KMS-11 (cell line): ENCODE measurements at regions not wholly inside any gene's neighbourhood (a gene's known extent, or its start where the extent isn't known, plus 50 kb on each side); places are given as distances from the start of the nearest gene placed in this dataset.

Source experiments
- H2AFZ ChIP-seq: fragments of 200-600 bp; sonication (generic); 2 replicates; pipeline ENCODE4 v1.6.1; 2016; ENCODE audit warnings: antibody characterized with exemption, mixed run types, low read depth
- H3K27ac ChIP-seq: fragments of 200-600 bp; sonication (generic); 2 replicates; pipeline ENCODE4 v1.6.1; 2016; ENCODE audit warnings: mild to moderate bottlenecking, mixed run types
- H3K27me3 ChIP-seq: fragments of 200-600 bp; sonication (generic); 2 replicates; pipeline ENCODE4 v1.6.1; 2017; ENCODE audit warnings: mild to moderate bottlenecking, low read depth, mixed run types, moderate library complexity; ENCODE audit not compliant: insufficient read depth
- H3K36me3 ChIP-seq: fragments of 200-600 bp; sonication (generic); 2 replicates; pipeline ENCODE4 v1.6.1; 2017; ENCODE audit warnings: mild to moderate bottlenecking, mixed run types; ENCODE audit not compliant: insufficient read depth
- H3K4me1 ChIP-seq: fragments of 200-600 bp; sonication (generic); 2 replicates; pipeline ENCODE4 v1.6.1; 2016; ENCODE audit warnings: mild to moderate bottlenecking, low read depth, mixed run types; ENCODE audit not compliant: poor library complexity, severe bottlenecking
- H3K4me2 ChIP-seq: fragments of 200-600 bp; sonication (generic); 2 replicates; pipeline ENCODE4 v1.7.0; 2016; ENCODE audit warnings: mild to moderate bottlenecking, mixed run types
- H3K4me3 ChIP-seq: fragments of 200-600 bp; sonication (generic); IDR thresholded peaks from 2 replicates; pipeline ENCODE4 v1.6.1; 2017; ENCODE audit warnings: low read depth, low read length, mixed read lengths; ENCODE audit not compliant: insufficient read depth
- H3K79me2 ChIP-seq: fragments of 200-600 bp; sonication (generic); 2 replicates; pipeline ENCODE4 v1.6.1; 2016; ENCODE audit warnings: low read depth, mixed run types; ENCODE audit not compliant: insufficient read depth
- H3K9ac ChIP-seq: fragments of 200-600 bp; sonication (generic); 2 replicates; pipeline ENCODE4 v1.6.1; 2016; ENCODE audit warnings: mild to moderate bottlenecking, mixed run types
- H4K20me1 ChIP-seq: fragments of 200-600 bp; sonication (generic); 2 replicates; pipeline ENCODE4 v1.6.1; 2016; ENCODE audit warnings: mild to moderate bottlenecking, mixed run types; ENCODE audit not compliant: insufficient read depth
- CTCF ChIP-seq: fragments of 200-600 bp; sonication (generic); conservative IDR thresholded peaks from 2 replicates; pipeline ENCODE4 v1.6.1; 2017; ENCODE audit warnings: low read depth, mild to moderate bottlenecking, antibody characterized with exemption, low read length, moderate library complexity, mixed read lengths

DNA sequence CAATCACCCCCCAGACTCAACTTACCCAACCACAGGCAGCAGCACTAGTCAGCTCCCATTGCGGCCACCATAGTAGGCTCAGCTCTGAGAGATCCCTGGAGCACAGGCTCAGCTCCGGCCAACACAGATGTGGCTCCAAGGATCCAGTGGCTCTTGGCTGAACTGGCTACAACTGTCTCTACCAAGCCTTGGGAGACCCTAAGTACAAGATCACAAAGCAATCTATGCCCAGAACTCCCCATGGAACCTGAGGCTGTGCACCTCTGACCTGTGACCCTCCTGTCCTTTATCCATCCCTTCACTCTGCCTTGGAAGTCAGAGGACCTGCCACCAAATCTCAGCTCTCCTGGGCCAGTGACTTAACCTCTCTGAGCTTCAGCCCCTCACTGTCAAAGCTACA, 61.8 kb upstream of the GJB5 start:
- H3K36me3 ChIP-seq, result no peaks in the 10 kb centered on the region
- no peak for TF ChIP-seq CTCF

GRCh38 chr1:34694383-34694782, 60.5 kb upstream of the GJB5 start:
- Histone ChIP-seq H3K27ac (no peak overlapping the region), H3K79me2 (no peaks in the 10 kb centered on the region), H3K36me3 (no peaks in the 10 kb centered on the region), H3K27me3 (no peaks in the 10 kb centered on the region; the same call in 1 of the 2 replicates), H3K4me1 (no peaks in the 10 kb centered on the region), H3K4me2 (no peak overlapping the region), H3K9ac (no peak overlapping the region), H3K4me3 (no peak overlapping the region), H4K20me1 (no peaks in the 10 kb centered on the region), H2AFZ (no peak overlapping the region)
- no peak for TF ChIP-seq CTCF

More for the DNA sequence above, 61.8 kb upstream of the GJB5 start:
- no peak overlapping the region for H3K9ac ChIP-seq
- no peaks in the 10 kb centered on the region; the same call in 1 of the 2 replicates for H3K27me3 ChIP-seq
- no peak overlapping the region for H3K4me3 ChIP-seq
- no peak overlapping the region for H3K27ac ChIP-seq
- no peaks in the 10 kb centered on the region for H3K4me1 ChIP-seq
- no peak overlapping the region for H3K4me2 ChIP-seq
- H2AFZ ChIP-seq, result no peak overlapping the region
- H4K20me1 ChIP-seq, result no peaks in the 10 kb centered on the region
- H3K79me2 ChIP-seq, result no peaks in the 10 kb centered on the region

GRCh38 chr1:34695580-34695979, 59.3 kb upstream of the GJB5 start:
- no peaks in the 10 kb centered on the region for H3K36me3 ChIP-seq
- H3K27me3 ChIP-seq, result no peaks in the 10 kb centered on the region; the same call in 1 of the 2 replicates

GRCh38 chr1:34696230-34696629, 58.6 kb upstream of the GJB5 start:
- Histone ChIP-seq H3K9ac (no peak overlapping the region), H3K4me2 (no peak overlapping the region), H3K27me3 (no peaks in the 10 kb centered on the region; the same call in 1 of the 2 replicates), H3K4me3 (no peak overlapping the region), H2AFZ (no peak overlapping the region), H4K20me1 (no peaks in the 10 kb centered on the region), H3K27ac (no peak overlapping the region), H3K4me1 (no peaks in the 10 kb centered on the region), H3K79me2 (no peaks in the 10 kb centered on the region), H3K36me3 (no peaks in the 10 kb centered on the region)
- no peak for TF ChIP-seq CTCF

More at GRCh38 chr1:34695580-34695979, 59.3 kb upstream of the GJB5 start:
- H3K4me1 ChIP-seq, result no peaks in the 10 kb centered on the region
- H3K79me2 ChIP-seq, result no peaks in the 10 kb centered on the region
- H2AFZ ChIP-seq, result no peak overlapping the region
- H3K4me3 ChIP-seq, result no peak overlapping the region
- no peak overlapping the region for H3K9ac ChIP-seq
- H3K27ac ChIP-seq, result no peak overlapping the region
- H3K4me2 ChIP-seq, result no peak overlapping the region
- TF ChIP-seq CTCF, result no peak
- no peaks in the 10 kb centered on the region for H4K20me1 ChIP-seq
